PC-3 (cell line): ENCODE measurements at regions not wholly inside any gene's neighbourhood (a gene's known extent, or its start where the extent isn't known, plus 50 kb on each side); places are given as distances from the start of the nearest gene placed in this dataset.

Source experiments
- CTCF ChIP-seq: fragments of 300-600 bp; sonication (generic); conservative IDR thresholded peaks from 2 replicates; pipeline ENCODE4 v1.5.1; 2017; ENCODE audit warnings: antibody characterized with exemption, low read depth, mild to moderate bottlenecking, low read length
- EZH2 ChIP-seq: fragments of 300-600 bp; sonication (generic); IDR thresholded peaks from one replicate; pipeline ENCODE4 v1.6.1; 2017; ENCODE audit warnings: antibody characterized with exemption, mild to moderate bottlenecking, low read length; ENCODE audit not compliant: unreplicated experiment
- EZH2phosphoT487 ChIP-seq: fragments of 300-600 bp; sonication (generic); IDR thresholded peaks from 2 replicates; pipeline ENCODE4 v1.6.1; 2018; ENCODE audit warnings: mild to moderate bottlenecking, antibody characterized with exemption, low read length, borderline replicate concordance

GRCh38 chr7:9241826-9242225, 808.4 kb downstream of the NXPH1 start:
- TF ChIP-seq CTCF = no peak
- no peak for TF ChIP-seq EZH2phosphoT487
- no peak for TF ChIP-seq EZH2
